Activated T-helper 2 cell treated with anti-CD3 and anti-CD28 coated beads, Interferon-gamma antibody, Interleukin-2, Interleukin-4, amounts not matched to agents 10 μg/mL and 5 μg/mL and 100 μg/mL, durations not matched to agents 14 hours and 24 hours and 36 hours (primary cell): ENCODE measurements at regions not wholly inside any gene's neighbourhood (a gene's known extent, or its start where the extent isn't known, plus 50 kb on each side); places are given as distances from the start of the nearest gene placed in this dataset.
"Not testable (repeated sequence)": the region's sequence is repeated elsewhere in the genome, so short reads cannot be mapped to it uniquely, and the experiment has no call there.

Source experiments
- DNase-seq: peaks from one replicate; pipeline ENCODE4 v3.0.0; 2021; ENCODE audit warnings: low spot score
- H3K27ac Mint-ChIP-seq: one replicate; pipeline ENCODE4 v1.8.0; 2021; ENCODE audit warnings: mixed read lengths
- H3K27me3 Mint-ChIP-seq: one replicate; pipeline ENCODE4 v1.8.0; 2021; ENCODE audit warnings: low read depth, mixed read lengths
- H3K36me3 Mint-ChIP-seq: one replicate; pipeline ENCODE4 v1.8.0; 2021; ENCODE audit warnings: low read depth, mixed read lengths
- H3K4me1 Mint-ChIP-seq: one replicate; pipeline ENCODE4 v1.8.0; 2021; ENCODE audit warnings: low read depth, mixed read lengths
- H3K4me3 Mint-ChIP-seq: one replicate; pipeline ENCODE4 v1.8.0; 2021; ENCODE audit warnings: low read depth, mild to moderate bottlenecking, moderate library complexity, mixed read lengths
- H3K9me3 Mint-ChIP-seq: one replicate; pipeline ENCODE4 v1.8.0; 2021; ENCODE audit warnings: mixed read lengths
- intact Hi-C: fragments of 100-400 bp; cut with micrococcal nuclease; formaldehyde crosslinking; loops from one replicate; pipeline ENCODE4 v1.15.1; 2023

- Mint-ChIP-seq H3K9me3 (peaks cover 40% of the 10 kb centered on the region), H3K4me3 (no peak overlapping the region), H3K36me3 (no peaks in the 10 kb centered on the region), H3K27me3 (no peaks in the 10 kb centered on the region), H3K27ac (no peak overlapping the region), H3K4me1 (no peaks in the 10 kb centered on the region)
- DNase-seq, result no peak
- intact Hi-C loops, result no loop called here
Measured at GRCh38 chr14:42992930-42993329, 1386.3 kb downstream of the LRFN5 start.

GRCh38 chr14:42980419-42980818, 1373.7 kb downstream of the LRFN5 start:
- no peak for DNase-seq
- Mint-ChIP-seq H3K4me3 (no peak overlapping the region), H3K27me3 (no peaks in the 10 kb centered on the region), H3K36me3 (no peaks in the 10 kb centered on the region), H3K27ac (no peak overlapping the region), H3K4me1 (no peaks in the 10 kb centered on the region), H3K9me3 (peaks cover 31% of the 10 kb centered on the region)
- intact Hi-C loops, result no loop called here

- intact Hi-C loops, H3K4me1 Mint-ChIP-seq, DNase-seq, H3K4me3 Mint-ChIP-seq, H3K27ac Mint-ChIP-seq, H3K36me3 Mint-ChIP-seq, H3K27me3 Mint-ChIP-seq: not testable (repeated sequence)
- peaks cover 25% of the 10 kb centered on the region for H3K9me3 Mint-ChIP-seq
Measured at GRCh38 chr14:42973171-42973570, 1366.5 kb downstream of the LRFN5 start.

- H3K27ac Mint-ChIP-seq, result no peak overlapping the region
- no peaks in the 10 kb centered on the region for H3K27me3 Mint-ChIP-seq
- no peak overlapping the region for H3K4me3 Mint-ChIP-seq
- no peaks in the 10 kb centered on the region for H3K4me1 Mint-ChIP-seq
- peaks cover 36% of the 10 kb centered on the region for H3K9me3 Mint-ChIP-seq
- DNase-seq, result no peak
- intact Hi-C loops, result no loop called here
- no peaks in the 10 kb centered on the region for H3K36me3 Mint-ChIP-seq
Measured at GRCh38 chr14:42965512-42965911, 1358.8 kb downstream of the LRFN5 start.

- H3K27ac Mint-ChIP-seq, result no peak overlapping the region
- intact Hi-C loops, result no loop called here
- DNase-seq, result no peak
- H3K27me3 Mint-ChIP-seq, result no peaks in the 10 kb centered on the region
- no peaks in the 10 kb centered on the region for H3K4me1 Mint-ChIP-seq
- H3K36me3 Mint-ChIP-seq, result no peaks in the 10 kb centered on the region
- H3K9me3 Mint-ChIP-seq, result peaks cover 34% of the 10 kb centered on the region
- no peak overlapping the region for H3K4me3 Mint-ChIP-seq
Measured at GRCh38 chr14:42961509-42961908, 1354.8 kb downstream of the LRFN5 start.

GRCh38 chr14:42950363-42950762, 1343.7 kb downstream of the LRFN5 start:
- DNase-seq, result no peak
- Mint-ChIP-seq H3K4me1 (no peaks in the 10 kb centered on the region), H3K36me3 (no peaks in the 10 kb centered on the region), H3K27ac (no peak overlapping the region), H3K27me3 (no peaks in the 10 kb centered on the region), H3K4me3 (no peak overlapping the region), H3K9me3 (peaks cover 40% of the 10 kb centered on the region)
- intact Hi-C loops, result no loop called here

GRCh38 chr14:42947991-42948390, 1341.3 kb downstream of the LRFN5 start:
- Mint-ChIP-seq H3K27me3 (no peaks in the 10 kb centered on the region), H3K9me3 (peaks cover 44% of the 10 kb centered on the region), H3K36me3 (no peaks in the 10 kb centered on the region), H3K27ac (no peak overlapping the region), H3K4me1 (no peaks in the 10 kb centered on the region), H3K4me3 (no peak overlapping the region)
- intact Hi-C loops, result no loop called here
- DNase-seq, result no peak

GRCh38 chr14:42944284-42944683, 1337.6 kb downstream of the LRFN5 start:
- no peak overlapping the region for H3K27ac Mint-ChIP-seq
- H3K9me3 Mint-ChIP-seq, result peaks cover 20% of the 10 kb centered on the region
- no peaks in the 10 kb centered on the region for H3K4me1 Mint-ChIP-seq
- H3K27me3 Mint-ChIP-seq, result no peaks in the 10 kb centered on the region
- no peak overlapping the region for H3K4me3 Mint-ChIP-seq
- intact Hi-C loops, result no loop called here
- H3K36me3 Mint-ChIP-seq, result no peaks in the 10 kb centered on the region
- DNase-seq, result no peak

- Mint-ChIP-seq H3K36me3 (no peaks in the 10 kb centered on the region), H3K9me3 (peaks cover 48% of the 10 kb centered on the region), H3K4me1 (no peaks in the 10 kb centered on the region), H3K27ac (no peak overlapping the region), H3K27me3 (no peaks in the 10 kb centered on the region), H3K4me3 (no peak overlapping the region)
- no peak for DNase-seq
- intact Hi-C loops, result no loop called here
Measured at GRCh38 chr14:42931308-42931707, 1324.6 kb downstream of the LRFN5 start.

- Mint-ChIP-seq H3K9me3 (peaks cover 61% of the 10 kb centered on the region), H3K27me3 (no peaks in the 10 kb centered on the region), H3K36me3 (no peaks in the 10 kb centered on the region), H3K4me1 (no peaks in the 10 kb centered on the region), H3K4me3 (no peak overlapping the region), H3K27ac (no peak overlapping the region)
- intact Hi-C loops, result no loop called here
- DNase-seq, result no peak
Measured at GRCh38 chr14:42929806-42930480, 1323.3 kb downstream of the LRFN5 start.

- Mint-ChIP-seq H3K27ac (no peak overlapping the region), H3K4me1 (no peaks in the 10 kb centered on the region), H3K36me3 (no peaks in the 10 kb centered on the region), H3K27me3 (no peaks in the 10 kb centered on the region), H3K4me3 (no peak overlapping the region), H3K9me3 (peaks cover 60% of the 10 kb centered on the region)
- DNase-seq, result no peak
- intact Hi-C loops, result no loop called here
Measured at GRCh38 chr14:42927313-42927712, 1320.6 kb downstream of the LRFN5 start.

GRCh38 chr14:42921901-42922300, 1315.2 kb downstream of the LRFN5 start:
- no peak for DNase-seq
- Mint-ChIP-seq H3K4me3 (no peak overlapping the region), H3K4me1 (no peaks in the 10 kb centered on the region), H3K27me3 (no peaks in the 10 kb centered on the region), H3K36me3 (no peaks in the 10 kb centered on the region), H3K27ac (no peak overlapping the region), H3K9me3 (peaks cover 39% of the 10 kb centered on the region)
- intact Hi-C loops, result no loop called here

- intact Hi-C loops, result no loop called here
- Mint-ChIP-seq H3K27me3 (no peaks in the 10 kb centered on the region), H3K27ac (no peak overlapping the region), H3K4me1 (no peaks in the 10 kb centered on the region), H3K36me3 (no peaks in the 10 kb centered on the region), H3K4me3 (no peak overlapping the region), H3K9me3 (peaks cover 48% of the 10 kb centered on the region)
- DNase-seq, result no peak
Measured at GRCh38 chr14:42918615-42919014, 1311.9 kb downstream of the LRFN5 start.

GRCh38 chr14:42911642-42912041, 1305.0 kb downstream of the LRFN5 start:
- Mint-ChIP-seq H3K36me3 (no peaks in the 10 kb centered on the region), H3K4me3 (no peak overlapping the region), H3K4me1 (no peaks in the 10 kb centered on the region), H3K27ac (no peak overlapping the region), H3K27me3 (no peaks in the 10 kb centered on the region), H3K9me3 (peaks cover 53% of the 10 kb centered on the region)
- no peak for DNase-seq
- intact Hi-C loops, result no loop called here
